ENCODE measurements at regions not wholly inside any gene's neighbourhood (a gene's known extent, or its start where the extent isn't known, plus 50 kb on each side); places are given as distances from the start of the nearest gene placed in this dataset.

GRCh38 chr13:105087945-105088344, 1447.5 kb downstream of the EFNB2 start:
- H3K4me3 ChIP-seq (ENCODE audit: low read depth, low read length): no peak overlapping the region
- DNase-seq (ENCODE audit: low read depth): no peak
- TF ChIP-seq CTCF (conservative IDR thresholded peaks at IDR 0.05; ENCODE audit: low read depth, low read length): no peak

- H3K4me3 ChIP-seq (ENCODE audit: low read depth, low read length): no peak overlapping the region
- DNase-seq (ENCODE audit: low read depth): no peak
- TF ChIP-seq CTCF (conservative IDR thresholded peaks at IDR 0.05; ENCODE audit: low read depth, low read length): no peak
Measured at GRCh38 chr13:105084931-105085330, 1450.5 kb downstream of the EFNB2 start.

- DNase-seq (ENCODE audit: low read depth): no peak
- no peak overlapping the region for H3K4me3 ChIP-seq (ENCODE audit: low read depth, low read length)
- no peak for TF ChIP-seq CTCF (conservative IDR thresholded peaks at IDR 0.05; ENCODE audit: low read depth, low read length)
Measured at GRCh38 chr13:105083992-105084391, 1451.5 kb downstream of the EFNB2 start.

- no peak for TF ChIP-seq CTCF (conservative IDR thresholded peaks at IDR 0.05; ENCODE audit: low read depth, low read length)
- no peak for DNase-seq (ENCODE audit: low read depth)
- H3K4me3 ChIP-seq (ENCODE audit: low read depth, low read length): no peak overlapping the region
Measured at GRCh38 chr13:105074755-105075154, 1460.7 kb downstream of the EFNB2 start.

GRCh38 chr13:105073041-105073440, 1462.4 kb downstream of the EFNB2 start:
- H3K4me3 ChIP-seq (ENCODE audit: low read depth, low read length): no peak overlapping the region
- no peak for TF ChIP-seq CTCF (conservative IDR thresholded peaks at IDR 0.05; ENCODE audit: low read depth, low read length)
- DNase-seq (ENCODE audit: low read depth): no peak

- H3K4me3 ChIP-seq (ENCODE audit: low read depth, low read length): no peak overlapping the region
- DNase-seq (ENCODE audit: low read depth): no peak
- TF ChIP-seq CTCF (conservative IDR thresholded peaks at IDR 0.05; ENCODE audit: low read depth, low read length): no peak
Measured at GRCh38 chr13:105070452-105070851, 1465.0 kb downstream of the EFNB2 start.

- no peak overlapping the region for H3K4me3 ChIP-seq (ENCODE audit: low read depth, low read length)
- DNase-seq (ENCODE audit: low read depth): no peak
- no peak for TF ChIP-seq CTCF (conservative IDR thresholded peaks at IDR 0.05; ENCODE audit: low read depth, low read length)
Measured at GRCh38 chr13:105069106-105069505, 1466.4 kb downstream of the EFNB2 start.
